ENCODE measurements at regions not wholly inside any gene's neighbourhood (a gene's known extent, or its start where the extent isn't known, plus 50 kb on each side); places are given as distances from the start of the nearest gene placed in this dataset.
"Not testable (repeated sequence)": the region's sequence is repeated elsewhere in the genome, so short reads cannot be mapped to it uniquely, and the experiment has no call there.

DNA sequence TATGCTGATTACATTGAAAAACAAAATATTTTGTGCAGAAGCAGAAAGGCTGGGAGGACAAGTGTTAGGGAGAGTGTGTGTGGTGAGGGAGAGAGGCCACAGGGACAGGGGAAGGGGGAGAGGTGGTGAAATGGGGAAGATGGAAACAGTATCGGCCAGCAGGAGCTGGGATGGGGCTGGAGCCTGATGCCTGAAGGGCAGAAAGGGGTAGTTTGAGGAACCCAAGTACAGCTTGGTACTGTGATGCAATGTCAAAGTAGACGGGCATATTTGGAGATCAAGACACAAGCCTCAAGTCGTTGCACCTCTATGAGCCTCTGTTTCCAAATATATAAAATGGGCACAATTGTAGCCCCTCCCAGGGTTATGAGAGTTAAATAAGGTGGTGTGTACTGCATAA is 152.1 kb downstream of the LPIN1 start:
- DNase-seq (ENCODE audit: low read depth): no peak
- TF ChIP-seq, protein P1, sequence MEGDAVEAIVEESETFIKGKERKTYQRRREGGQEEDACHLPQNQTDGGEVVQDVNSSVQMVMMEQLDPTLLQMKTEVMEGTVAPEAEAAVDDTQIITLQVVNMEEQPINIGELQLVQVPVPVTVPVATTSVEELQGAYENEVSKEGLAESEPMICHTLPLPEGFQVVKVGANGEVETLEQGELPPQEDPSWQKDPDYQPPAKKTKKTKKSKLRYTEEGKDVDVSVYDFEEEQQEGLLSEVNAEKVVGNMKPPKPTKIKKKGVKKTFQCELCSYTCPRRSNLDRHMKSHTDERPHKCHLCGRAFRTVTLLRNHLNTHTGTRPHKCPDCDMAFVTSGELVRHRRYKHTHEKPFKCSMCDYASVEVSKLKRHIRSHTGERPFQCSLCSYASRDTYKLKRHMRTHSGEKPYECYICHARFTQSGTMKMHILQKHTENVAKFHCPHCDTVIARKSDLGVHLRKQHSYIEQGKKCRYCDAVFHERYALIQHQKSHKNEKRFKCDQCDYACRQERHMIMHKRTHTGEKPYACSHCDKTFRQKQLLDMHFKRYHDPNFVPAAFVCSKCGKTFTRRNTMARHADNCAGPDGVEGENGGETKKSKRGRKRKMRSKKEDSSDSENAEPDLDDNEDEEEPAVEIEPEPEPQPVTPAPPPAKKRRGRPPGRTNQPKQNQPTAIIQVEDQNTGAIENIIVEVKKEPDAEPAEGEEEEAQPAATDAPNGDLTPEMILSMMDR (conservative IDR thresholded peaks at IDR 0.05; ENCODE audit: low read length): no peak
- H3K4me3 ChIP-seq (ENCODE audit: low read length): no peak overlapping the region

DNA sequence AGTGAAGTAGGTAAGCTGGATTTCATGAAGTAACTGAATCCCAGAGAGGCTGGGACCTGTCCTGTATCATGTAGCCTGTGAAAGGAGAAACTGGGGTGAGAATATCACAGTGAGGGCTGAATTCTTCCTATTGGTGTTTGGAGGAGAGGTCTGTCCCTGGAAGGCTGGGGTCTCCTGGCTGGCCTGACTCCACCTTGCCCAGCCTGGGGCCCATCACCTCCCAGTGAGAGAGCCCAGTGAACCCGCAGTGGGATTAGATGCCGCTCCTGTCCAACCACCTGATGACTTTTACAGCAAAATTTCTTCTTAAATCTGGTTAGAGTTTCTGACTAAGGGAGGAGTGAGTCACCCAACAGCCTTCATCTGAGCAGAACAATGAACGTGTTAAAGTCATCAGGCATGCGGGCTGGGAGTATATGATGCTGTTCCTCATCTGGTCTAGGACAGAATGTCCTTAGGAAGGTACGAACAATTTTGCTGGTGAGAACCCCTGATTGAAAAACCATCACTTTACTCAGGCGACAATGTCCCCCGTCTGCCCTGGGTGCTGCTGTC is 152.9 kb downstream of the LPIN1 start:
- peak; percentile 54 for DNase-seq (ENCODE audit: low read depth)
- no peak overlapping the region for H3K4me3 ChIP-seq (ENCODE audit: low read length)
- TF ChIP-seq, protein P1 (conservative IDR thresholded peaks at IDR 0.05; ENCODE audit: low read length): no peak

DNA sequence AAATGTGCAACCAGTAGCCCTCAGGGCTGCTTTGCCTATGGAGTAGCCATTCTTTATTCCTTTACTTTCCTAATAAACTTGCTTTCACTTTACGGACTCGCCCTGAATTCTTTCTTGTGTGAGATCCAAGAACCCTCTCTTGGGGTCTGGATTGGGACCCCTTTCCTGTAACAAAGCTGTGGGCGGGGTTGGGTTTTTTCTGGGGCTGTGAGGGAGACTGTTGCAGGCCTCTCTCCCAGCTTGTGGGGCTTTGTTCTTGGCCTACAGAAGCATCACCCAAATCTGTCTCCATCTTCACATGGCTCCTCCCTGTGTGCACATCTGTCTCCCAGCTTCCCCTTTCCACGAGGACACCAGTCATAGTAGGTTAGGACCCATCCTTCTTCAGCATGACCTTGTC is 154.5 kb downstream of the LPIN1 start:
- not testable (repeated sequence) for H3K4me3 ChIP-seq (ENCODE audit: low read length)

DNA sequence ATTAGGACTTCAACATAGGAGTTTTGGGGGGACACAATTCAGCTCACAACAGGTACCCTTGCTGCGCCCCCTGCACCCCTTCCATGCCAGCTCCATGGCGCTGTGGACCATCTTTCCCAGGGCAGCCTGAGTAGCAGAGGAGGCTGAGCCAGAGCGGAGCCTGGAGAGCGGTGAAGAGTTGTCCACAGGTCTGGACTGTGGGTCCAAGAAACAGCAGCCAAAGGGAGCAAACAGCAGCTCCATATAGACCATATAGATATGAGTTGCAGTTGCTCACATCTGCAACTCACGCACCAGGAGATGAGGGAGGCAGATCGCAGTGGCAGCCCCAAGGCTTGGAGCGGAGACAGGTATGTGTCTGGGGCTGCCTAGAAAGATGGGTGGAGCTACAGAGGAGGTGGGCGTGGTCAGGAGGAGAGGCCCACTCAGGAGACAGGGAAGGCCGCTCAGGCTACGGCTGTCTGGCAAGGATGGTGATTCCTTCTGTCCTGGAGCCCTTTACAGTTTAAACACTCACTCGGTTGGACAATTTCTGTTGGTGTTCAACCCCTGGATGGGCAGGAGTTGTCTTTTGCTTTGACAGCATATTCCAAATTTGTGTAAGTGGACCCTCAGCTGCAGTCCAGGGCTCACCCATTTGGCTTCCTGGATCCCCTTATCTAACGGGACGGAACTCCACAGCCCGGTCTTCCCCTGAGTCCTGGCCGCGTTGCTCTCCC is 155.1 kb downstream of the LPIN1 start:
- TF ChIP-seq, protein P1 (conservative IDR thresholded peaks at IDR 0.05; ENCODE audit: low read length): no peak
- no peak overlapping the region for H3K4me3 ChIP-seq (ENCODE audit: low read length)
- no peak for DNase-seq (ENCODE audit: low read depth)

More for the DNA sequence above, 154.5 kb downstream of the LPIN1 start:
- DNase-seq (ENCODE audit: low read depth): not testable (repeated sequence)

DNA sequence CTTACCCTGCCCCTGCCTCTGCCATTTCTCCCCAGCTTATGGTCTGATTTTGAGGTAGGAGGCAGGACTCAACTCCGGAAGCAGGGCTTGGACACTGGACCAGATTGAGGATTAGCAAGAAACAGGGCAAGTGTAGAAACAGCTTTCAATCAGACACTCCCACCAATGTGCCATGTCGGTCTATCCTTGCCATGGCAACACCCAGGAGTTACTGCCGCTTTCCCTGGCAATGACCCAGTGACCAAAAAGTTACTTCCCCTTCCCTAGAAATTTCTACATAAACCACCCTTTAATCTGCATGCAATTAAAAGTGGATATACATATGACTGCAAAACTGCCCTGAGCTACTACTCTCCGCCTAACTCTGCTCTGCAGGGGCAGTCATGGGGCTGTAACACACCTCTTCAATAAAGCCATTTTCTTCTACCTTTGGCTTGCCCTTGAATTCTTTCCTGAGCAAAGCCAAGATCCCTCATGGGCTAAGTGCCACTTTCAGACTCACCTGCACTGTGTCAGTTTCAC is 156.7 kb downstream of the LPIN1 start:
- DNase-seq (ENCODE audit: low read depth): no peak
- H3K4me3 ChIP-seq (ENCODE audit: low read length): no peak overlapping the region
- TF ChIP-seq, protein P1 (conservative IDR thresholded peaks at IDR 0.05; ENCODE audit: low read length): no peak

DNA sequence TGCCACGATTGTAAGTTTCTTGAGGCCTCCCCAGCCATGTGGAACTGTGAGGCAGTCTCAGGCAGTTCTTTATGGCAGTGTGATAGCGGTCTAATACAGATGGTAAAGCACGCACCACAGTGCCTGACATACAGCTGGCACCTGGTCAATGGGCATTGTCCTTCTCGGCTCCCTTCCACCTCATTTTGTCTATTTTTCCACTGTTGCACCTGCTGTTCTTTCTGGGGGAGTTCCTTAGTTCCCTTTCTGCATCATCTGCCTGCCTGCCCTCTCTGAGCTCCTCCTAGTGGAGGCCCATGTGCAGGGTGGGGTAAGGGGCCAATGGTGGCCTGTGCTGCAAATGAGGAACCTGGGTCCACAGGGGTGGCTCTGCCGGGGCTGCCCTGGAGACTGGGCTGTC is 157.6 kb downstream of the LPIN1 start:
- TF ChIP-seq, protein P1 (conservative IDR thresholded peaks at IDR 0.05; ENCODE audit: low read length): no peak
- DNase-seq (ENCODE audit: low read depth): no peak
- no peak overlapping the region for H3K4me3 ChIP-seq (ENCODE audit: low read length)

DNA sequence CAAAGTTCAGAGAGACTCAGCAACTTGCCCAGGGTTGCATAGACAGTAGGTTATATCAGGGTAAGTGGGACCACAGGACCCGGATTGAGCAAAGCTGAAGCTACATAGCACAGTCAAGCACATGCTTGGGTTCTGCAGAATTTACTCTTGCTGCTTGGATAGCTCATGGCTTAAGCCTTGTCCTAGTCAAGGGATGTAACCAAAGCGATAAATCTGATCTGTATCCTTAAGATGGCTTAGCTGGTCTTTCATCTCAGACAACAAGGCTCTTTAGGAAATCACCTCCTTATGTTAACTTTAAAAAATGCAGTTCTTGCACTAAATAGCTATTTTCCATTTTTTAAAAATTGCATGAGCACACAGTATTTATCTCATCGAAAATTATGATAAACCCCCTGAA is 158.5 kb downstream of the LPIN1 start:
- TF ChIP-seq, protein P1 (conservative IDR thresholded peaks at IDR 0.05; ENCODE audit: low read length): no peak
- DNase-seq (ENCODE audit: low read depth): no peak
- H3K4me3 ChIP-seq (ENCODE audit: low read length): no peak overlapping the region

Measured in AG10803 (cell line).